T-cell (primary cell): ENCODE measurements at regions not wholly inside any gene's neighbourhood (a gene's known extent, or its start where the extent isn't known, plus 50 kb on each side); places are given as distances from the start of the nearest gene placed in this dataset.
A peak's percentile ranks its signal among the peaks of the same experiment; 100 is the strongest.
"Not testable (repeated sequence)": the region's sequence is repeated elsewhere in the genome, so short reads cannot be mapped to it uniquely, and the experiment has no call there.

Experiments used
- ATAC-seq, 4 experiments: fragments of 200-7000 bp in 3 of 4; fragments of 150-1000 bp in 1 of 4; cut with Tn5 transposase; replicated peaks in 1 of 4; 1 replicate in 3 of 4; 2 replicates in 1 of 4; pipeline ENCODE4 v1.10.0; 2021; ENCODE audit warnings: moderate library complexity in 3 of 4, mild to moderate bottlenecking in 2 of 4, moderate number of reproducible peaks in 1 of 4
- CTCF ChIA-PET, 2 donors: fragments of 300-600 bp; sonication (Branson Sonifier 250); formaldehyde crosslinking; loops; one replicate each; lab custom pipeline; 2022; ENCODE audit warnings: antibody characterized with exemption in 2 of 2; lab: Charles Lee
- POLR2A ChIA-PET, 2 donors: fragments of 300-600 bp; sonication (Branson Sonifier 250); formaldehyde crosslinking; loops; one replicate each; lab custom pipeline; 2022; ENCODE audit warnings: antibody characterized with exemption in 2 of 2; lab: Charles Lee
- DNase-seq, 35 experiments: peaks; one replicate each; pipeline versions ENCODE4 v3.0.0 to v3.0.0-alpha.2; 2013 to 2023
- H3K27ac ChIP-seq: one replicate; pipeline ENCODE4 v1.5.1; 2013; ENCODE audit warnings: low read length
- H3K27me3 ChIP-seq, 2 experiments: replicated peaks in 1 of 2; 1 replicate in 1 of 2; 2 replicates in 1 of 2; pipeline versions ENCODE4 v1.6.1 to v1.7.0; 2013; ENCODE audit warnings: low read length in 1 of 2, mixed read lengths in 1 of 2; ENCODE audit not compliant: control insufficient read depth in 2 of 2, insufficient read depth in 2 of 2; ENCODE audit errors: extremely low read depth in 1 of 2
- H3K36me3 ChIP-seq, 2 donors: 1 replicate in 1 of 2; 2 replicates in 1 of 2; pipeline versions ENCODE4 v1.6.1 to v1.7.0; 2013; ENCODE audit warnings: low read length in 1 of 2; ENCODE audit not compliant: control insufficient read depth in 2 of 2, insufficient read depth in 1 of 2; ENCODE audit errors: extremely low read depth in 1 of 2
- H3K4me1 ChIP-seq, 2 experiments: 1 replicate in 1 of 2; 2 replicates in 1 of 2; pipeline versions ENCODE4 v1.6.1 to v1.7.0; 2013; ENCODE audit warnings: low read length in 2 of 2, mixed read lengths in 1 of 2; ENCODE audit not compliant: insufficient read depth in 2 of 2, control insufficient read depth in 1 of 2; ENCODE audit errors: extremely low read depth in 1 of 2
- H3K4me3 ChIP-seq, 2 donors: 1 replicate in 1 of 2; 2 replicates in 1 of 2; pipeline versions ENCODE4 v1.5.1 to v1.7.0; 2013; ENCODE audit warnings: mild to moderate bottlenecking in 2 of 2, low read length in 1 of 2, moderate library complexity in 1 of 2; ENCODE audit not compliant: control insufficient read depth in 1 of 2; ENCODE audit errors: extremely low read depth in 1 of 2
- H3K9me3 ChIP-seq: 2 replicates; pipeline ENCODE4 v1.7.0; 2013
- H3K27ac Mint-ChIP-seq, 2 donors: one replicate each; pipeline ENCODE4 v1.8.0; 2020 to 2021; ENCODE audit warnings: mild to moderate bottlenecking in 2 of 2, mixed read lengths in 2 of 2
- H3K27me3 Mint-ChIP-seq, 2 donors: one replicate each; pipeline ENCODE4 v1.8.0; 2021 to 2022; ENCODE audit warnings: mixed read lengths in 2 of 2
- H3K36me3 Mint-ChIP-seq: one replicate; pipeline ENCODE4 v1.8.0; 2021; ENCODE audit warnings: mixed read lengths
- H3K4me1 Mint-ChIP-seq, 3 donors: one replicate each; pipeline ENCODE4 v1.8.0; 2020 to 2022; ENCODE audit warnings: mixed read lengths in 3 of 3, mild to moderate bottlenecking in 1 of 3
- H3K4me3 Mint-ChIP-seq, 3 donors: one replicate each; pipeline ENCODE4 v1.8.0; 2020 to 2022; ENCODE audit warnings: mild to moderate bottlenecking in 3 of 3, mixed read lengths in 3 of 3, moderate library complexity in 3 of 3
- H3K9me3 Mint-ChIP-seq, 3 donors: one replicate each; pipeline ENCODE4 v1.8.0; 2020 to 2022; ENCODE audit warnings: mixed read lengths in 3 of 3
- WGBS: methylation state at CpG from one replicate; pipeline ENCODE4 v1.1.5; 2013; ENCODE audit warnings: missing lambda C conversion rate; ENCODE audit not compliant: insufficient coverage; 5-methylcytosine and 5-hydroxymethylcytosine counted together

DNA sequence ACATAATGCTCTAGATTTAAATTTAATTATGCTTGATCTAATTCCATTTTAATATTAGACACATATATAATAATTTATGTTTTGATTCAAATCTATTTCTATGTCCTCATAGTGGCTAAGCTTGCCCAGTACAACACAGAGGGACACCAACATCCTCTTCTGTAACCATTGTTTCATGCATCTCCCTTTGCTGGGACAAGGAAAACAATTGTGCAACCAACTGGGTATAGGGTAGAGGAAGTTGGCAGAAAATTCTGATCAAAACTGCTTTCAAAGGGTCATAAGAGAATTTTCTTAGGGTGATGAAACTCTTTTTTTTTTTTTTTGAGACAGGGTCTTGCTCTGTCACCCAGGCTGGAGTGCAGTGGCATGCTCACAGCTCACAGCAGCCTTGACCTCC is 121.4 kb upstream of the SGO1 start:
- Mint-ChIP-seq H3K9me3 (peaks cover 0 to 6% (median 3%) of the 10 kb centered on the region in 3 donors), H3K4me3 (no peak overlapping the region)
- no peak for DNase-seq

DNA sequence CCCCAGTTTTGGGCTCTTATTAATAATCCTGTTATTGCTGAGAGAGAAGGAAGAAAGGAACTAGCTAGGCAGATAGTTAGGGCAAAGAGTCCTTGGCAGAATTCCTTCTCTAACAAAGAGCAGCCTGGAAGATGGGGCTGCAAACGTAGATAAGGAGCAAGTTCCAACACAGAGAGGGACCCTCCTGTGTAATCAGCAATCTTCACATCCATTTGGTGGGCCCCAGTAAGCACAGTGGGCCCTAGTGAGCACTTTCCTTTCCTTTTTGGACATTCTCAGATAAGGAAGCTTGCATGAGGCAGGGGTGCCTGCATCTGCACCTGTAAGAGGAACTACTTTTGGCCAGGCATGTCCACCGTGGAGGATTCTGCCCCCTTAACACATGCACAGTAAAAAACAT is 119.6 kb upstream of the SGO1 start:
- ATAC-seq (no peak), DNase-seq (no peak)
- H3K27me3 ChIP-seq = no peaks in the 10 kb centered on the region
- Mint-ChIP-seq H3K4me1 (no peaks in the 10 kb centered on the region), H3K36me3 (no peaks in the 10 kb centered on the region), H3K9me3 (peaks cover 0 to 6% (median 0%) of the 10 kb centered on the region in 3 donors), H3K27me3 (no peaks in the 10 kb centered on the region), H3K4me3 (no peak overlapping the region), H3K27ac (no peak overlapping the region)
- H3K27ac ChIP-seq = no peak overlapping the region
- no peaks in the 10 kb centered on the region for H3K36me3 ChIP-seq
- no peak overlapping the region for H3K4me3 ChIP-seq
- H3K9me3 ChIP-seq = no peaks in the 10 kb centered on the region
- WGBS = no CpG with 5 or more reads among the region's 2 CpGs
- POLR2A ChIA-PET = no interaction called here
- CTCF ChIA-PET = interaction anchor here in 1 of 2 donors (0.6 kb wide), 1 partner anchor 506 kb away, joined by 7 read pairs; no protein-coding TSS in a partner anchor
- H3K4me1 ChIP-seq = no peaks in the 10 kb centered on the region

More for the DNA sequence above, 121.4 kb upstream of the SGO1 start:
- H3K27me3 ChIP-seq = no peaks in the 10 kb centered on the region
- no peaks in the 10 kb centered on the region for H3K9me3 ChIP-seq
- ChIA-PET CTCF (no interaction called here), POLR2A (no interaction called here)
- Mint-ChIP-seq H3K4me1 (no peaks in the 10 kb centered on the region), H3K27ac (no peak overlapping the region), H3K36me3 (peaks cover 2% of the 10 kb centered on the region), H3K27me3 (no peaks in the 10 kb centered on the region)
- ATAC-seq = no peak
- H3K4me3 ChIP-seq = no peak overlapping the region
- no peaks in the 10 kb centered on the region for H3K36me3 ChIP-seq
- H3K27ac ChIP-seq = no peak overlapping the region
- no peaks in the 10 kb centered on the region for H3K4me1 ChIP-seq

DNA sequence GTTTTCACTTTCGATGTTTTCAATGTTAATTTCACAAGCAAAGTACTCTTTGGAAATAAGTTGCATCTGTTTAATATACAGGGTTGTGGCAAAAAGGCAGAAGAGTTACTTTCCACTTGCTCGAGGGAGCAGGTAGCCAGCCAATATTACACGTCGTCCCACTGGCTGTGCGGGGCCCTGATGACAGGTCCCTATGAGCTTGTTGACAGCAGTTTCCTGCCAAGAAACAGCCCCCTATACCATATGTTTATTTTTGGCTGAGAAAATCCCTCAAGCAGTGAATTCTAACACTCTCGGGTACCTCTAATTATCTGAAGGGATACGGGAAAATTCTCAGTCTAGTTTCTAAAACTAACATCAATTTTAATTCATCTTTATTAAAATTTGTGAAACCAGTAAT is 116.8 kb upstream of the SGO1 start:
- no peaks in the 10 kb centered on the region for H3K36me3 ChIP-seq
- no peak overlapping the region for H3K4me3 Mint-ChIP-seq
- H3K36me3 Mint-ChIP-seq = peaks cover 5% of the 10 kb centered on the region
- POLR2A ChIA-PET = no interaction called here
- DNase-seq (no peak), ATAC-seq (no peak)
- no peaks in the 10 kb centered on the region for H3K4me1 Mint-ChIP-seq
- no peak overlapping the region for H3K4me3 ChIP-seq
- WGBS = no CpG with 5 or more reads among the region's 7 CpGs
- H3K27ac Mint-ChIP-seq = no peak overlapping the region
- H3K4me1 ChIP-seq = no peaks in the 10 kb centered on the region
- peaks cover 0 to 6% (median 4%) of the 10 kb centered on the region in 3 donors for H3K9me3 Mint-ChIP-seq
- H3K27me3 Mint-ChIP-seq = peaks cover 0 to 2% of the 10 kb centered on the region in 2 donors
- CTCF ChIA-PET = no interaction called here
- no peak overlapping the region for H3K27ac ChIP-seq
- H3K9me3 ChIP-seq = no peaks in the 10 kb centered on the region
- H3K27me3 ChIP-seq = no peaks in the 10 kb centered on the region

DNA sequence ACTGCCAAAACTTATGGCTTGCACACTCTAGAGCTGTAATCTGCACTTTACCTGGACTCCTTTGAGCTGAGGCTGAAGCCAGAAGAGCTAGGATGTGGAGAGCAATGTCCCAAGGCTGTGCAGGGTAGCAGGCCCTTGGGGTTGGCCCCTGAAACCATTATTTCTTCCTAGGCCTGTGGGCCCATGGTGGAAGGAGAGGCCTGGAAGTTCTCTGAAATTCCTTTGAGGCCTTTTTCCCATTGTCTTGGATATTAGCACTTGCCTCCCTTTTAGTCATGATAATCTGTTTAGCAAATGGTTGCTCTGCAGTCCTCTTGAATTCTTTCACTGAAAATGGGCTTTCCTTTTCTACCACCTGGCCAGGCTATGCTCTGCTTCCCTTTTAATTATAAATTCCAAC is 102.0 kb upstream of the SGO1 start:
- Mint-ChIP-seq H3K27me3 (no peaks in the 10 kb centered on the region), H3K36me3 (peaks cover 8% of the 10 kb centered on the region), H3K9me3 (peaks cover 21 to 46% (median 41%) of the 10 kb centered on the region in 3 donors), H3K4me1 (no peaks in the 10 kb centered on the region), H3K27ac (no peak overlapping the region), H3K4me3 (no peak overlapping the region)
- Histone ChIP-seq H3K36me3 (no peaks in the 10 kb centered on the region), H3K27ac (no peak overlapping the region), H3K4me1 (no peaks in the 10 kb centered on the region), H3K9me3 (no peaks in the 10 kb centered on the region), H3K27me3 (no peaks in the 10 kb centered on the region), H3K4me3 (no peak overlapping the region)
- POLR2A ChIA-PET = no interaction called here
- no peak for DNase-seq
- CTCF ChIA-PET = no interaction called here
- ATAC-seq = no peak

DNA sequence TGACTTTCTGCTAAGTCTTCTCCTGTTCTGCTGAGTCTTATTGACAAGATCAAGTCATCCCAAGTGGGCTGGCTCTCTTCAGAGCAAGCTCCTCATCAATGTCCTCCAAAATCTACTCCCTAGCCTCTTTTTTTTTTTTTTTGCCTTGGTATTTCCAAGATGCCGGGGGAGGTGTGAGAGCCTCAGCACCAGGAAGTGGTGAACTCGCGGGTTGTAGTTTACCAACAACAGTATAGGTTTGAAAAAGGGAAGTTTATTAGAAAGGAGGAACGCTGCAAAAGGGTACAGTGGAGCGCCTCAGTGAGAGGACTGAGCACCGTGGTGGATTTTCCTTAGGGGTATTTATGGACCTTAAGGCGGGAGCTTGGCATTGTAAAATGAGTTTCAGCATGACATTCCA is 94.3 kb upstream of the SGO1 start:
- ChIA-PET CTCF (interaction anchor here in 1 of 2 donors (0.6 kb wide), 1 partner anchor 79 kb away, joined by 3 read pairs; no protein-coding TSS in a partner anchor), POLR2A (interaction anchor here in 1 of 2 donors (0.6 kb wide), 1 partner anchor 309 kb away, joined by 5 read pairs; no protein-coding TSS in a partner anchor)
- Mint-ChIP-seq H3K4me1 (peaks cover 0 to 9% (median 9%) of the 10 kb centered on the region in 3 donors), H3K36me3 (peaks cover 3% of the 10 kb centered on the region), H3K27me3 (no peaks in the 10 kb centered on the region), H3K4me3 (no peak overlapping the region), H3K9me3 (peaks cover 9 to 21% (median 13%) of the 10 kb centered on the region in 3 donors), H3K27ac (no peak overlapping the region)
- 31% methylated on average over 5 of the region's 7 CpGs for WGBS
- ATAC-seq = no peak
- Histone ChIP-seq H3K4me3 (no peak overlapping the region), H3K27ac (no peak overlapping the region), H3K27me3 (no peaks in the 10 kb centered on the region), H3K4me1 (peaks cover 0 to 2% of the 10 kb centered on the region in 2 experiments), H3K9me3 (no peaks in the 10 kb centered on the region), H3K36me3 (no peaks in the 10 kb centered on the region)
- peak in 1 of 35 experiments; percentile 15 for DNase-seq

DNA sequence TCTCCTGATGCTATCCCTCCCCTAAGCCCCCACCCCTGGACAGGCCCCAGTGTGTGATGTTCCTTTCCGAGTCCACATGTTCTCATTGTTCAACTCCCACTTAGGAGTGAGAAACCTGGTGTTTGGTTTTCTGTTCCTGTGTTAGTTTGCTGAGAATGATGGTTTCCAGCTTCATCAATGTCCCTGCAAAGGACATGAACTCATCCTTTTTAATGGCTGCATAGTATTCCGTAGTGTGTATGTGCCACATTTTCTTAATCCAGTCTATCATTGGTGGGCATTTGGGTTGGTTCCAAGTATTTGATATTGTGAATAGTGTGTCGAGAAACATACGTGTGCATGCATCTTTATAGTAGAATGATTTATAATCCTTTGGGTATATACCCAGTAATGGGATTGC is 80.0 kb upstream of the SGO1 start:
- H3K4me3 Mint-ChIP-seq, DNase-seq, CTCF ChIA-PET, H3K4me1 Mint-ChIP-seq, H3K4me3 ChIP-seq, H3K27ac Mint-ChIP-seq, H3K27me3 Mint-ChIP-seq, POLR2A ChIA-PET, H3K27ac ChIP-seq, ATAC-seq, H3K4me1 ChIP-seq, H3K36me3 ChIP-seq, H3K27me3 ChIP-seq, H3K9me3 ChIP-seq: not testable (repeated sequence)
- Mint-ChIP-seq H3K9me3 (peaks cover 6 to 19% (median 8%) of the 10 kb centered on the region in 3 donors), H3K36me3 (peaks cover 13% of the 10 kb centered on the region)
- WGBS = no CpG with 5 or more reads among the region's 4 CpGs
